Nephron (organoid): ENCODE measurements at regions not wholly inside any gene's neighbourhood (a gene's known extent, or its start where the extent isn't known, plus 50 kb on each side); places are given as distances from the start of the nearest gene placed in this dataset.

Source experiments
- H3K27ac Mint-ChIP-seq, 3 experiments: 2 replicates each; pipeline ENCODE4 v1.8.0; 2020; ENCODE audit warnings: mixed read lengths in 3 of 3, mild to moderate bottlenecking in 2 of 3, moderate library complexity in 1 of 3
- H3K27me3 Mint-ChIP-seq: 2 replicates; pipeline ENCODE4 v1.8.0; 2021; ENCODE audit warnings: low read depth, mild to moderate bottlenecking, moderate library complexity, mixed read lengths
- H3K36me3 Mint-ChIP-seq: 2 replicates; pipeline ENCODE4 v1.8.0; 2020; ENCODE audit warnings: low read depth, mixed read lengths
- H3K4me1 Mint-ChIP-seq: 2 replicates; pipeline ENCODE4 v1.8.0; 2020; ENCODE audit warnings: mixed read lengths
- H3K4me3 Mint-ChIP-seq, 3 experiments: 2 replicates each; pipeline ENCODE4 v1.8.0; 2020; ENCODE audit warnings: mild to moderate bottlenecking in 3 of 3, mixed read lengths in 3 of 3, moderate library complexity in 2 of 3
- H3K9me3 Mint-ChIP-seq: 2 replicates; pipeline ENCODE4 v1.8.0; 2020; ENCODE audit warnings: mixed read lengths
- CTCF ChIP-seq, 3 experiments: fragments of 200-600 bp; sonication (generic); IDR thresholded peaks; one replicate each; pipeline ENCODE4 v1.5.0; 2021; ENCODE audit warnings: antibody characterized with exemption in 3 of 3; ENCODE audit not compliant: unreplicated experiment in 3 of 3

- Mint-ChIP-seq H3K36me3 (no peaks in the 10 kb centered on the region), H3K4me3 (no peak overlapping the region), H3K9me3 (peaks cover 3% of the 10 kb centered on the region), H3K27me3 (peaks cover 4% of the 10 kb centered on the region), H3K4me1 (peaks cover 3% of the 10 kb centered on the region), H3K27ac (no peak overlapping the region)
- TF ChIP-seq CTCF (IDR thresholded peaks at IDR 0.05; ENCODE audit: unreplicated experiment in 3 of 3), result no peak
Observed at GRCh38 chr15:93451265-93451664, 362.3 kb upstream of the RGMA start.

- peaks cover 3% of the 10 kb centered on the region for H3K4me1 Mint-ChIP-seq
- no peak for TF ChIP-seq CTCF (IDR thresholded peaks at IDR 0.05; ENCODE audit: unreplicated experiment in 3 of 3)
- H3K9me3 Mint-ChIP-seq, result peaks cover 3% of the 10 kb centered on the region
- no peaks in the 10 kb centered on the region for H3K36me3 Mint-ChIP-seq
- H3K27me3 Mint-ChIP-seq, result peaks cover 3% of the 10 kb centered on the region
- no peak overlapping the region for H3K27ac Mint-ChIP-seq
- H3K4me3 Mint-ChIP-seq, result no peak overlapping the region
Observed at GRCh38 chr15:93449798-93450197, 360.8 kb upstream of the RGMA start.

- peaks cover 5% of the 10 kb centered on the region for H3K27me3 Mint-ChIP-seq
- H3K9me3 Mint-ChIP-seq, result peaks cover 14% of the 10 kb centered on the region
- no peaks in the 10 kb centered on the region for H3K36me3 Mint-ChIP-seq
- no peaks in the 10 kb centered on the region for H3K4me1 Mint-ChIP-seq
- no peak overlapping the region for H3K4me3 Mint-ChIP-seq
- no peak for TF ChIP-seq CTCF (IDR thresholded peaks at IDR 0.05; ENCODE audit: unreplicated experiment in 3 of 3)
- H3K27ac Mint-ChIP-seq, result no peak overlapping the region
Observed at GRCh38 chr15:93438310-93438709, 349.3 kb upstream of the RGMA start.

- TF ChIP-seq CTCF (IDR thresholded peaks at IDR 0.05; ENCODE audit: unreplicated experiment in 3 of 3), result no peak
- no peaks in the 10 kb centered on the region for H3K36me3 Mint-ChIP-seq
- no peak overlapping the region for H3K27ac Mint-ChIP-seq
- H3K27me3 Mint-ChIP-seq, result peaks cover 5% of the 10 kb centered on the region
- H3K4me3 Mint-ChIP-seq, result no peak overlapping the region
- peaks cover 11% of the 10 kb centered on the region for H3K9me3 Mint-ChIP-seq
- H3K4me1 Mint-ChIP-seq, result peaks cover 7% of the 10 kb centered on the region
Observed at GRCh38 chr15:93432474-93432873, 343.5 kb upstream of the RGMA start.

- no peak for TF ChIP-seq CTCF (IDR thresholded peaks at IDR 0.05; ENCODE audit: unreplicated experiment in 3 of 3)
- Mint-ChIP-seq H3K27ac (no peak overlapping the region), H3K9me3 (peaks cover 5% of the 10 kb centered on the region), H3K36me3 (no peaks in the 10 kb centered on the region), H3K27me3 (no peaks in the 10 kb centered on the region), H3K4me3 (no peak overlapping the region), H3K4me1 (peaks cover 7% of the 10 kb centered on the region)
Observed at GRCh38 chr15:93428807-93429351, 339.9 kb upstream of the RGMA start.

GRCh38 chr15:93428150-93428549 is 339.1 kb upstream of the RGMA start:
- Mint-ChIP-seq H3K36me3 (no peaks in the 10 kb centered on the region), H3K9me3 (peaks cover 5% of the 10 kb centered on the region), H3K4me3 (no peak overlapping the region), H3K27me3 (no peaks in the 10 kb centered on the region), H3K27ac (no peak overlapping the region), H3K4me1 (peaks cover 7% of the 10 kb centered on the region)
- TF ChIP-seq CTCF (IDR thresholded peaks at IDR 0.05; ENCODE audit: unreplicated experiment in 3 of 3), result no peak
